Neural cell (in vitro differentiated cells): ENCODE measurements at regions not wholly inside any gene's neighbourhood (a gene's known extent, or its start where the extent isn't known, plus 50 kb on each side); places are given as distances from the start of the nearest gene placed in this dataset.

Experiments used
- H2AFZ ChIP-seq: fragments of 200-600, 300-800 bp; sonication (generic), shearing (Covaris generic); 2 replicates; pipeline ENCODE4 v1.6.0; 2014; ENCODE audit warnings: low read depth, mild to moderate bottlenecking, antibody characterized with exemption, low read length, moderate library complexity
- H3F3A ChIP-seq: fragments of 200-600 bp; shearing (Covaris generic); 2 replicates; pipeline ENCODE4 v1.6.1; 2016; ENCODE audit warnings: mild to moderate bottlenecking, moderate library complexity, mixed read lengths, antibody characterized with exemption, low read length; ENCODE audit not compliant: insufficient read depth, poor library complexity, severe bottlenecking
- H3K27ac ChIP-seq: fragments of 200-600, 300-800 bp; sonication (generic), shearing (Covaris generic); 2 replicates; pipeline ENCODE4 v1.5.1; 2014; ENCODE audit warnings: mild to moderate bottlenecking, low read length, moderate library complexity
- H3K27me3 ChIP-seq: fragments of 300-800, 200-600 bp; sonication (generic), shearing (Covaris generic); 2 replicates; pipeline ENCODE4 v1.6.0; 2014; ENCODE audit warnings: mild to moderate bottlenecking, low read depth, low read length, moderate library complexity; ENCODE audit not compliant: insufficient read depth
- H3K36me3 ChIP-seq: fragments of 300-800, 200-600 bp; sonication (generic), shearing (Covaris generic); 2 replicates; pipeline ENCODE4 v1.5.1; 2014; ENCODE audit warnings: mild to moderate bottlenecking, antibody characterized with exemption, low read length, moderate library complexity; ENCODE audit not compliant: insufficient read depth
- H3K4me2 ChIP-seq: fragments of 300-800, 200-600 bp; sonication (generic), shearing (Covaris generic); 2 replicates; pipeline ENCODE4 v1.6.0; 2014; ENCODE audit warnings: mild to moderate bottlenecking, low read length
- H3K4me3 ChIP-seq: fragments of 300-800, 200-600 bp; sonication (generic), shearing (Covaris generic); 2 replicates; pipeline ENCODE4 v1.5.1; 2014; ENCODE audit warnings: mild to moderate bottlenecking, low read length, moderate library complexity
- H3K79me2 ChIP-seq: fragments of 200-600 bp; shearing (Covaris generic); replicated peaks from 2 replicates; pipeline ENCODE4 v1.6.0; 2014; ENCODE audit warnings: mild to moderate bottlenecking, low read length, moderate library complexity; ENCODE audit not compliant: insufficient read depth
- H3K9ac ChIP-seq: fragments of 300-800, 200-600 bp; sonication (generic), shearing (Covaris generic); 2 replicates; pipeline ENCODE4 v1.6.1; 2016; ENCODE audit warnings: mild to moderate bottlenecking, low read length, mixed read lengths
- H3K9me2 ChIP-seq: fragments of 200-600 bp; shearing (Covaris generic); 2 replicates; pipeline ENCODE4 v1.6.1; 2016; ENCODE audit warnings: mild to moderate bottlenecking, low read length, mixed read lengths; ENCODE audit not compliant: insufficient read depth
- H3K9me3 ChIP-seq: fragments of 200-600, 300-800 bp; sonication (generic), shearing (Covaris generic); 2 replicates; pipeline ENCODE4 v1.6.1; 2016; ENCODE audit warnings: mild to moderate bottlenecking, mixed run types, low read length, moderate library complexity, mixed read lengths
- H4K20me1 ChIP-seq: fragments of 200-600 bp; shearing (Covaris generic); 2 replicates; pipeline ENCODE4 v1.6.1; 2016; ENCODE audit warnings: mild to moderate bottlenecking, mixed run types; ENCODE audit not compliant: insufficient read depth
- EP300 ChIP-seq: fragments of 450-650 bp; conservative IDR thresholded peaks from 2 replicates; pipeline ENCODE4 v1.6.1; 2014; ENCODE audit warnings: antibody characterized with exemption, mild to moderate bottlenecking, moderate library complexity; ENCODE audit not compliant: poor library complexity, severe bottlenecking
- EZH2 ChIP-seq: fragments of 200-600, 300-800 bp; shearing (Covaris generic), sonication (generic); IDR thresholded peaks from 2 replicates; pipeline ENCODE4 v1.6.1; 2014; ENCODE audit warnings: antibody characterized with exemption, low read length, borderline replicate concordance, mild to moderate bottlenecking; ENCODE audit not compliant: insufficient read depth, poor library complexity, severe bottlenecking
- MXI1 ChIP-seq: fragments of 450-650 bp; conservative IDR thresholded peaks from 2 replicates; pipeline ENCODE4 v1.6.1; 2014; ENCODE audit warnings: antibody characterized with exemption, mild to moderate bottlenecking; ENCODE audit not compliant: poor library complexity, severe bottlenecking
- POLR2AphosphoS5 ChIP-seq: IDR thresholded peaks from 2 replicates; pipeline ENCODE4 v1.6.1; 2012
- RAD21 ChIP-seq: fragments of 450-650 bp; conservative IDR thresholded peaks from 2 replicates; pipeline ENCODE4 v1.6.1; 2014; ENCODE audit warnings: antibody characterized with exemption, mild to moderate bottlenecking, moderate library complexity
- SMC3 ChIP-seq: fragments of 450-650 bp; conservative IDR thresholded peaks from 2 replicates; pipeline ENCODE4 v1.6.1; 2014; ENCODE audit warnings: antibody characterized with exemption, mild to moderate bottlenecking, moderate library complexity; ENCODE audit not compliant: poor library complexity
- TAF1 ChIP-seq: IDR thresholded peaks from 2 replicates; pipeline ENCODE4 v1.6.1; 2012; ENCODE audit warnings: low read depth
- TF ChIP-seq, protein P1 (sequence below): fragments of 450-650 bp; IDR thresholded peaks from 2 replicates; pipeline ENCODE4 v1.5.1; 2014; ENCODE audit warnings: antibody characterized with exemption, mild to moderate bottlenecking, moderate library complexity; ENCODE audit not compliant: poor library complexity, severe bottlenecking
- TF ChIP-seq, protein P2 (sequence below): IDR thresholded peaks from 2 replicates; pipeline ENCODE4 v1.6.1; 2012; ENCODE audit warnings: borderline replicate concordance

DNA sequence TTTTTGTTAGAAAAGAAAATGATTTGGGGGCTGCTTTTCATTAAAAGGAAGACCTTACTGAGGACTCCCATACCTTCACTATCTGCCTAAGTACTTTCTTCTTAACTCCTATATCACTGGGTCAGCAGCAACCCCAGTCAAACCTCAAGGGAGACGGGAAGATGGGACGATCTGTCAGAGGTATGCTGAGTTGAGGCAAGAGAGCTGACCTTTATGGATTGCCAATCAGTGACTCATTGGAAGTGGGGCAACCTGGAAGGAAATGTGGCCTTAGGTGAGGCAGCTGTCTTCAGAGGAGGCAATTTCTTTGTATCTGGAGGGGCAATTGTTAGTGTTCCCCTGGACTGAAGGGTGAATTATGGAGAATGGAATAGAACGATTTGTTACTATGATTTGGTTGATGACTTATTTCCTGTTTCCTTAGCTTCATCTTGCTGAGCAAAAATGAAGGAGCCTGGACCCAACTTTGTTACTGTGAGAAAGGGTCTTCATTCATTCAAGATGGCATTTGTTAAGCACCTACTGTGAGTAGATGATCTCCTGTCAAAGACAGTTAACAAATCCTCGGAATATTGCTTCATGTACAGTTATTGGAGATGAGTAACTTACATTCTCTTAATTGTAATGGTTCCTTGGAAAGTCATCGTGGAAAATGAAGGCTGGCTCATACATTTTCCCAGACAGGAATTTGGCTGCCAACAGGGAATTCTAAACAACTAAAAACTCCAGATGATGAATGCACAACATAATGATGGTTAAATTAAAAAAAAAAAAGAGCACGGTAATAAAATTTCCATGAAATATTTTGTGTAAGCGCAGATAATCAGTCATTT lies 134.7 kb upstream of the KCNJ15 start:
- H3K27ac ChIP-seq = no peak overlapping the region
- TF ChIP-seq, protein P1, sequence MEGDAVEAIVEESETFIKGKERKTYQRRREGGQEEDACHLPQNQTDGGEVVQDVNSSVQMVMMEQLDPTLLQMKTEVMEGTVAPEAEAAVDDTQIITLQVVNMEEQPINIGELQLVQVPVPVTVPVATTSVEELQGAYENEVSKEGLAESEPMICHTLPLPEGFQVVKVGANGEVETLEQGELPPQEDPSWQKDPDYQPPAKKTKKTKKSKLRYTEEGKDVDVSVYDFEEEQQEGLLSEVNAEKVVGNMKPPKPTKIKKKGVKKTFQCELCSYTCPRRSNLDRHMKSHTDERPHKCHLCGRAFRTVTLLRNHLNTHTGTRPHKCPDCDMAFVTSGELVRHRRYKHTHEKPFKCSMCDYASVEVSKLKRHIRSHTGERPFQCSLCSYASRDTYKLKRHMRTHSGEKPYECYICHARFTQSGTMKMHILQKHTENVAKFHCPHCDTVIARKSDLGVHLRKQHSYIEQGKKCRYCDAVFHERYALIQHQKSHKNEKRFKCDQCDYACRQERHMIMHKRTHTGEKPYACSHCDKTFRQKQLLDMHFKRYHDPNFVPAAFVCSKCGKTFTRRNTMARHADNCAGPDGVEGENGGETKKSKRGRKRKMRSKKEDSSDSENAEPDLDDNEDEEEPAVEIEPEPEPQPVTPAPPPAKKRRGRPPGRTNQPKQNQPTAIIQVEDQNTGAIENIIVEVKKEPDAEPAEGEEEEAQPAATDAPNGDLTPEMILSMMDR = no peak
- TF ChIP-seq, protein P2, sequence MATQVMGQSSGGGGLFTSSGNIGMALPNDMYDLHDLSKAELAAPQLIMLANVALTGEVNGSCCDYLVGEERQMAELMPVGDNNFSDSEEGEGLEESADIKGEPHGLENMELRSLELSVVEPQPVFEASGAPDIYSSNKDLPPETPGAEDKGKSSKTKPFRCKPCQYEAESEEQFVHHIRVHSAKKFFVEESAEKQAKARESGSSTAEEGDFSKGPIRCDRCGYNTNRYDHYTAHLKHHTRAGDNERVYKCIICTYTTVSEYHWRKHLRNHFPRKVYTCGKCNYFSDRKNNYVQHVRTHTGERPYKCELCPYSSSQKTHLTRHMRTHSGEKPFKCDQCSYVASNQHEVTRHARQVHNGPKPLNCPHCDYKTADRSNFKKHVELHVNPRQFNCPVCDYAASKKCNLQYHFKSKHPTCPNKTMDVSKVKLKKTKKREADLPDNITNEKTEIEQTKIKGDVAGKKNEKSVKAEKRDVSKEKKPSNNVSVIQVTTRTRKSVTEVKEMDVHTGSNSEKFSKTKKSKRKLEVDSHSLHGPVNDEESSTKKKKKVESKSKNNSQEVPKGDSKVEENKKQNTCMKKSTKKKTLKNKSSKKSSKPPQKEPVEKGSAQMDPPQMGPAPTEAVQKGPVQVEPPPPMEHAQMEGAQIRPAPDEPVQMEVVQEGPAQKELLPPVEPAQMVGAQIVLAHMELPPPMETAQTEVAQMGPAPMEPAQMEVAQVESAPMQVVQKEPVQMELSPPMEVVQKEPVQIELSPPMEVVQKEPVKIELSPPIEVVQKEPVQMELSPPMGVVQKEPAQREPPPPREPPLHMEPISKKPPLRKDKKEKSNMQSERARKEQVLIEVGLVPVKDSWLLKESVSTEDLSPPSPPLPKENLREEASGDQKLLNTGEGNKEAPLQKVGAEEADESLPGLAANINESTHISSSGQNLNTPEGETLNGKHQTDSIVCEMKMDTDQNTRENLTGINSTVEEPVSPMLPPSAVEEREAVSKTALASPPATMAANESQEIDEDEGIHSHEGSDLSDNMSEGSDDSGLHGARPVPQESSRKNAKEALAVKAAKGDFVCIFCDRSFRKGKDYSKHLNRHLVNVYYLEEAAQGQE = no peak
- TF ChIP-seq MXI1 (no peak), SMC3 (no peak), EZH2 (no peak), EP300 (no peak), POLR2AphosphoS5 (no peak), TAF1 (no peak), RAD21 (no peak)
- no peak overlapping the region for H3K4me2 ChIP-seq
- H4K20me1 ChIP-seq = no peaks in the 10 kb centered on the region
- H3K9me2 ChIP-seq = no peaks in the 10 kb centered on the region
- H3K9me3 ChIP-seq = no peaks in the 10 kb centered on the region
- H2AFZ ChIP-seq = no peak overlapping the region
- no peak overlapping the region for H3K4me3 ChIP-seq
- no peaks in the 10 kb centered on the region for H3K27me3 ChIP-seq
- no peaks in the 10 kb centered on the region for H3F3A ChIP-seq
- H3K79me2 ChIP-seq = no peaks in the 10 kb centered on the region
- no peaks in the 10 kb centered on the region for H3K36me3 ChIP-seq
- no peak overlapping the region for H3K9ac ChIP-seq

DNA sequence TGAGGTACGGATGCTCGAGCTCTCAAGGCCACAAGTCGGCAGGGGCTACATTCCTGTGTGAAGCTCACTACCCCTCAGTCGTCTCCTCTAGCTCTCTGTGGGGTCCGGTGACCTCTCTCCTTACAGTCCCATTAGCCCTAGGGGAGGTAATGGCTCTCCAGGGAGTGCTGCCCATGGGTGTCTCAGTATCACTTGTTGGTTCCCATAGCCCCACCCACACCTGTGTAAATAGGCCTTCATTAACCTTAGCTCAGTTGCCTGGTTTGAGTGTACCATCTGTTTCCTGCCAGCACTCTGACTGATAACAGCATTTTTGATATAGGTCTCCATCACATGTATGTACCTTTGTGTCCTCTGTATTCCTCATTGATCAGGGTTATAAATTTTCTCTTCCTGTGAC lies 133.2 kb upstream of the KCNJ15 start:
- no peaks in the 10 kb centered on the region for H3K27me3 ChIP-seq
- no peaks in the 10 kb centered on the region for H4K20me1 ChIP-seq
- no peak overlapping the region for H3K27ac ChIP-seq
- H3K9me3 ChIP-seq = no peaks in the 10 kb centered on the region
- H3F3A ChIP-seq = no peaks in the 10 kb centered on the region
- TF ChIP-seq EZH2 (no peak), POLR2AphosphoS5 (no peak), RAD21 (no peak), TAF1 (no peak), SMC3 (no peak), EP300 (no peak), MXI1 (no peak)
- TF ChIP-seq, protein P1 = no peak
- TF ChIP-seq, protein P2 = no peak
- no peaks in the 10 kb centered on the region for H3K36me3 ChIP-seq
- H3K9me2 ChIP-seq = no peaks in the 10 kb centered on the region
- H3K9ac ChIP-seq = no peak overlapping the region
- no peaks in the 10 kb centered on the region for H3K79me2 ChIP-seq
- H2AFZ ChIP-seq = no peak overlapping the region
- H3K4me2 ChIP-seq = no peak overlapping the region
- no peak overlapping the region for H3K4me3 ChIP-seq
